HG03103 (cell line): ENCODE measurements at regions not wholly inside any gene's neighbourhood (a gene's known extent, or its start where the extent isn't known, plus 50 kb on each side); places are given as distances from the start of the nearest gene placed in this dataset.
A peak's percentile ranks its signal among the peaks of the same experiment; 100 is the strongest.

Source experiments
- ATAC-seq: cut with Tn5 transposase; IDR thresholded peaks from one replicate; pipeline ENCODE4 v1.9.1; 2021; ENCODE audit warnings: low read depth; ENCODE audit not compliant: unreplicated experiment

GRCh38 chr6:56772737-56773184 is 130.1 kb upstream of the DST start:
- ATAC-seq = no peak

- no peak for ATAC-seq
Observed at GRCh38 chr6:56771929-56772607, 129.4 kb upstream of the DST start.

GRCh38 chr6:56771189-56771588 is 128.5 kb upstream of the DST start:
- ATAC-seq = no peak

- no peak for ATAC-seq
Observed at GRCh38 chr6:56770011-56770520, 127.4 kb upstream of the DST start.

- ATAC-seq = no peak
Observed at GRCh38 chr6:56767892-56768531, 125.3 kb upstream of the DST start.

GRCh38 chr6:56767435-56767834 is 124.7 kb upstream of the DST start:
- no peak for ATAC-seq

- peak; percentile 78 for ATAC-seq
Observed at GRCh38 chr6:56766806-56767178, 124.1 kb upstream of the DST start.

- no peak for ATAC-seq
Observed at GRCh38 chr6:56766139-56766805, 123.6 kb upstream of the DST start.

- ATAC-seq = no peak
Observed at GRCh38 chr6:56765494-56765893, 122.8 kb upstream of the DST start.

- ATAC-seq = no peak
Observed at GRCh38 chr6:56764081-56764566, 121.4 kb upstream of the DST start.

- no peak for ATAC-seq
Observed at GRCh38 chr6:56761651-56762050, 119.0 kb upstream of the DST start.

- no peak for ATAC-seq
Observed at GRCh38 chr6:56760842-56761241, 118.2 kb upstream of the DST start.

GRCh38 chr6:56759521-56759920 is 116.8 kb upstream of the DST start:
- ATAC-seq = no peak

GRCh38 chr6:56758553-56758952 is 115.9 kb upstream of the DST start:
- ATAC-seq = no peak

GRCh38 chr6:56758120-56758519 is 115.4 kb upstream of the DST start:
- ATAC-seq = no peak

GRCh38 chr6:56757588-56757984 is 114.9 kb upstream of the DST start:
- ATAC-seq = no peak

GRCh38 chr6:56756791-56757587 is 114.3 kb upstream of the DST start:
- ATAC-seq = no peak

GRCh38 chr6:56756219-56756789 is 113.6 kb upstream of the DST start:
- ATAC-seq = no peak

GRCh38 chr6:56755040-56755439 is 112.4 kb upstream of the DST start:
- no peak for ATAC-seq

- ATAC-seq = no peak
Observed at GRCh38 chr6:56753811-56754210, 111.1 kb upstream of the DST start.
